Right ventricle myocardium superior (tissue), 1 donor: ENCODE measurements at regions not wholly inside any gene's neighbourhood (a gene's known extent, or its start where the extent isn't known, plus 50 kb on each side); places are given as distances from the start of the nearest gene placed in this dataset.

Experiments used
- ATAC-seq: fragments of 200-7000 bp; cut with Tn5 transposase; one replicate; pipeline ENCODE4 v1.9.1; 2020; ENCODE audit warnings: mild to moderate bottlenecking; ENCODE audit not compliant: poor library complexity
- DNase-seq: peaks from one replicate; pipeline ENCODE4 v3.0.0-alpha.2; 2020
- intact Hi-C: fragments of 100-400 bp; cut with DNase I; formaldehyde crosslinking; loops from one replicate; pipeline ENCODE4 v1.11.2; 2022
- donor health status: DM: no; HTN: yes; CAD: no; lungs with severe emphysema.

GRCh38 chr11:20256925-20257324 is 96.7 kb upstream of the DBX1 start:
- intact Hi-C loops, result no loop called here
- ATAC-seq (no peak), DNase-seq (no peak)

DNA sequence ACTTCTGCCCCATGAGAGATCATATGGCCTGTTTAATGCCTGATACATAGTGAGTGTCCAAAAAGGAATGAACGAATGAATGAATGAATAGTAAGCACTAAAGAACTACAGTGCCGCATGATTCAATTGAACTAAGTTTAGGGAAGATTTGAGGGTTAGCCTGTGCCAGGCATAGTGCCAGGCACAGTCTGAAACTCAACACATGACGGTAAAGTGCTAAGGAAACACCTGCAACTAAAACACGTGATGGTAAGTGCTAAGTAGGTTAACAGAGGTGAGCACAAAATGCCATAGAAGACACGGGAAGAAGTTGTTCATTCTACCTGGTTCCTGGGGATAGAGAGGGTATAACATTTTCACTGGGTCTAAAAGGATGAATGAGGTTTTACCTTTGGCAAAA is 93.5 kb upstream of the DBX1 start:
- ATAC-seq, result no peak
- no peak for DNase-seq
- intact Hi-C loops, result no loop called here

DNA sequence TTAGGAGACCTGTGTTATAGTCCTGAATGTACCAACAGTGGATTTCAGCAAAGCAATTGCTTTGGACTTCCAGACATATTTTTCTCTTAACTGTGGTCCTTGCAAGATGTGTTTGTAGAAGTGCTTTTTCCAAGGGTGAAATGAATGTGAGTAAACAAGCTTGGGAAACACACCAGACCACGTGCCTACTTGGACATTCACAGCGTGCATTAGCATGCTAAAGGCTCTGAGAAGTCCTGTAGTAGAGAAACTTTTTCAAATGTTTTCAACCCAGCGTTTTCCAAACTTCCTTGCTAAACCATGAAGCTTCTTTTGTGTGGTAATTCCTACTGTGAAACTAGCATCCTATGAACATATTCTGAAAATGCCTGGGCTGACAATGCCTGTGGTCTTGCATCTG is 91.2 kb upstream of the DBX1 start:
- no peak for ATAC-seq
- no peak for DNase-seq
- intact Hi-C loops, result no loop called here

- no peak for DNase-seq
- intact Hi-C loops, result no loop called here
- no peak for ATAC-seq
These were observed 90.5 kb upstream of the DBX1 start for GRCh38 chr11:20250644-20251247.

DNA sequence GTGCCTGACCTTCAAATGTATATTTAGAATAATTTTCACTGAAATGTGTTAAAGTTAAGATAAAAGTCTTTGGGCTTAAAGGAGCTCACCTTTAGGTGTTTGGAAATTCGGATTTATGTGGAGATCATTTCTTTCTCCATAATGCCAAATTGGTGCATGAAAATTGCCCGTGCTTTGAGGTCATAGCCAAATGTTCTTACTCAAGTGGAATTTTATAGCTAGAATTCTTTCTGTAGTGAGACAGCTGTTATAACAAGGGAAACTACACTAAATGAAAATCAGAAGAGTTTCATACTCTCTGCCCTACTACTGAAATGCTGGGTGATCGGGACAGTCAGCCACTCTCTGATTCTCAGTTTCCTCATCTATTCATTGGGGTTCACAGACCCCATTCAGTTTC is 89.5 kb upstream of the DBX1 start:
- ATAC-seq, result no peak
- no peak for DNase-seq
- intact Hi-C loops, result no loop called here

- no peak for ATAC-seq
- intact Hi-C loops, result no loop called here
- DNase-seq, result no peak
These were observed 89.1 kb upstream of the DBX1 start for GRCh38 chr11:20249378-20249777.

GRCh38 chr11:20248871-20249270 is 88.6 kb upstream of the DBX1 start:
- intact Hi-C loops, result no loop called here
- ATAC-seq (no peak), DNase-seq (no peak)

DNA sequence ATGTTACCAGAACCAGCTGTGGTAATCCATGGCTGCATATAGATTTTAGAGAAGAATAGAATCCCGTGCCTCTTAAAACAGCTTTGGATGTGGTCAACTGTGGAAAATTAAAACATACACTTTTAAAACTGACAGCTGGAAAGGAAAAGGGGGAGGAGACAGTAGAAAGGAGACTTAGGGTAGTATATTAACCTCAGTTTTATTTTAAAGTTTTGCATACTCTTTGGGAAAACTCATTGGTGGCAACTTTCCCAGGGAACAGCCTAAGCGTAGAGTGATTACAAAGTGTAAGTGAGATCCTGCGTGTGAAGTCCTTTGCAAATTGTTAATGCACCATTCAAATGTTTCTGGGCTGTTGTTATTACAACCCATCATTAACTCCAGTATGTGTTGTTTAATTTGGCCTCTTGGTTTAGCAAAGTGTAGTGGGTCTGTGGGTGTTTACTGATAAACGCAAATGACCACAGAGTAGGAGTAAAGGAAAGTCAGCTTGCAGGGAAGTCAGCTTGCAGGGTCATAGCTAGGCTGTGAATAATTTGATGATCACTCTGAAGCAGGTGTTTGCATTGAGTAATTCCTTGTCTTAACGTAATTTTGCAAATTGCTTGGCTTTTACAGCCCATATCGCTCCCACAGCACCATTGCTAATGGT is 88.0 kb upstream of the DBX1 start:
- no peak for ATAC-seq
- DNase-seq, result no peak
- intact Hi-C loops, result no loop called here

GRCh38 chr11:20247591-20248007 is 87.3 kb upstream of the DBX1 start:
- no peak for DNase-seq
- no peak for ATAC-seq
- intact Hi-C loops, result no loop called here

DNA sequence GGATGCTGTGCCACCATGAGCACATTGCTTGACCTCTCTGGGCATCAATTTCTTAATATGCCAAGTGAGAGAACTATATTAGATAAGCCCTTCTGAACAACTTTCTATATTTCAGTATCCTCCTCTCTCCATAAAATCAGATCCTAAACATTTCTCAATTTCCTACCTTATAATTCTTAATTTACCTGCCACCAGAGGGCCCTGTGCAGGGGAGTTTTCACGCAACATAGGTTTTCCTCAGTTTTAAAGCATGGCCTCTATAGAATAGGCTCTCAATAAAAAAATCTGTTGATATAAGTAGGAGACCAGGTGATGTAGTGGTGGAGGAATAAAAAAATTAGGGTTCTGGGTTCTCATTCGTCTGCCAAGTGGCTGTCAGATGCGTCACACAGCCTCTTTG is 83.7 kb upstream of the DBX1 start:
- intact Hi-C loops, result no loop called here
- ATAC-seq (no peak), DNase-seq (no peak)

DNA sequence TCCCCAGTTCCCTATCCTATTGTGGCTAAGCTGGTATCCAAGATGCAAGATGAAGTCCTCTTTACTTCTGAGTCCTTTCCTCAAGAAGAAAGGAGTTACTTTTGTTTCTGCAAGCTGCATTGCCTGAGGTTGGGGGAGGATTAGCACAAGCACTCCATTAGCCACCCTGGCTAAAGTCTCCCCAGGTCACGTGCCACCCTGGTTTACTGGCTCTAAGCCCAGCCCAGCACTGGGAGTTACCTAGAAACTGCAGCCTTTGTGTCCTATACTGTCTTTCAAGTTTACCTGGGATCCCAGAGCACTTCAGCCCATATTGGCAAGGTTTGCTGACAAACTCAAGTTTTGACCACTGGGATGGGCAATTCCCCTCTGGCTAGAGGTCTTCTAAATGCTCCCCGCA is 78.4 kb upstream of the DBX1 start:
- ATAC-seq, result peak; percentile 68
- intact Hi-C loops, result no loop called here
- no peak for DNase-seq

- ATAC-seq (no peak), DNase-seq (no peak)
- intact Hi-C loops, result no loop called here
These were observed 74.9 kb upstream of the DBX1 start for GRCh38 chr11:20235164-20235563.

- ATAC-seq, result no peak
- DNase-seq, result no peak
- intact Hi-C loops, result no loop called here
These were observed 67.4 kb upstream of the DBX1 start for GRCh38 chr11:20227631-20228030.

- ATAC-seq (no peak), DNase-seq (no peak)
- intact Hi-C loops, result no loop called here
These were observed 66.7 kb upstream of the DBX1 start for GRCh38 chr11:20226933-20227332.

GRCh38 chr11:20221566-20221965 is 61.3 kb upstream of the DBX1 start:
- DNase-seq (no peak), ATAC-seq (no peak)
- intact Hi-C loops, result no loop called here

- intact Hi-C loops, result no loop called here
- no peak for DNase-seq
- ATAC-seq, result no peak
These were observed 53.5 kb upstream of the DBX1 start for GRCh38 chr11:20213790-20214189.

GRCh38 chr11:20211691-20212090 is 51.4 kb upstream of the DBX1 start:
- ATAC-seq, result no peak
- no peak for DNase-seq
- intact Hi-C loops, result no loop called here
